B cell (primary cell): ENCODE measurements at regions not wholly inside any gene's neighbourhood (a gene's known extent, or its start where the extent isn't known, plus 50 kb on each side); places are given as distances from the start of the nearest gene placed in this dataset.

ENCODE experiments used
- ATAC-seq: fragments of 200-7000 bp; cut with Tn5 transposase; one replicate; pipeline ENCODE4 v1.10.0; 2021; ENCODE audit warnings: low read depth, mild to moderate bottlenecking, moderate number of reproducible peaks, moderate library complexity
- CTCF ChIA-PET: fragments of 350-600 bp; sonication (Branson Sonifier 250); formaldehyde crosslinking; loops from one replicate; lab custom pipeline; 2021; ENCODE audit warnings: antibody characterized with exemption, inconsistent platforms; lab: Charles Lee
- POLR2A ChIA-PET: fragments of 350-600 bp; sonication (Branson Sonifier 250); formaldehyde crosslinking; loops from one replicate; lab custom pipeline; 2021; ENCODE audit warnings: antibody characterized with exemption; lab: Charles Lee
- DNase-seq: peaks from one replicate; pipeline ENCODE4 v3.0.0; 2013
- H2AFZ ChIP-seq: 2 replicates; pipeline ENCODE4 v1.6.1; 2012; ENCODE audit warnings: mild to moderate bottlenecking, low read depth, low read length; ENCODE audit not compliant: insufficient read depth, poor library complexity, severe bottlenecking
- H3K27ac ChIP-seq, 2 donors: 1 replicate in 1 of 2; 2 replicates in 1 of 2; pipeline ENCODE4 v1.5.1; 2012 to 2013; ENCODE audit warnings: low read length in 2 of 2, mild to moderate bottlenecking in 2 of 2, moderate library complexity in 1 of 2
- H3K27me3 ChIP-seq, 4 experiments: fragments of 200-600 bp in 1 of 4; sonication (generic) in 1 of 4; replicated peaks in 1 of 4; 1 replicate in 2 of 4; 2 replicates in 2 of 4; pipeline versions ENCODE4 v1.6.1 to v1.7.0; 2013 to 2016; ENCODE audit warnings: low read length in 3 of 4, mild to moderate bottlenecking in 2 of 4, mixed read lengths in 1 of 4, moderate library complexity in 1 of 4; ENCODE audit not compliant: insufficient read depth in 4 of 4, control insufficient read depth in 3 of 4; ENCODE audit errors: control extremely low read depth in 1 of 4
- H3K36me3 ChIP-seq, 2 experiments: replicated peaks in 1 of 2; 1 replicate in 1 of 2; 2 replicates in 1 of 2; pipeline versions ENCODE4 v1.6.1 to v1.7.1; 2013; ENCODE audit warnings: low read length in 1 of 2; ENCODE audit not compliant: insufficient read depth in 2 of 2, control insufficient read depth in 1 of 2; ENCODE audit errors: control extremely low read depth in 1 of 2, extremely low read depth in 1 of 2
- H3K4me1 ChIP-seq, 2 donors: fragments of 200-600 bp in 1 of 2; sonication (generic) in 1 of 2; 1 replicate in 1 of 2; 2 replicates in 1 of 2; pipeline versions ENCODE4 v1.5.1 to v1.6.1; 2013 to 2017; ENCODE audit warnings: low read length in 2 of 2; ENCODE audit not compliant: control insufficient read depth in 2 of 2, insufficient read depth in 2 of 2
- H3K4me2 ChIP-seq: replicated peaks from 2 replicates; pipeline ENCODE3; 2012; ENCODE audit warnings: mild to moderate bottlenecking, low read depth, low read length; ENCODE audit not compliant: poor library complexity, severe bottlenecking
- H3K4me3 ChIP-seq, 5 experiments: fragments of 200-600 bp in 1 of 5; sonication (generic) in 1 of 5; 1 replicate in 3 of 5; 2 replicates in 2 of 5; pipeline versions ENCODE4 v1.5.1 to v1.7.0; 2011 to 2016; ENCODE audit warnings: low read length in 4 of 5, mild to moderate bottlenecking in 4 of 5, low read depth in 2 of 5, control low read depth in 1 of 5, moderate library complexity in 1 of 5; ENCODE audit not compliant: insufficient read depth in 1 of 5; ENCODE audit errors: control extremely low read depth in 1 of 5, extremely low read depth in 1 of 5
- H3K79me2 ChIP-seq: fragments of 200-600 bp; sonication (generic); one replicate; pipeline ENCODE4 v1.6.0; 2016; ENCODE audit warnings: low read length; ENCODE audit not compliant: control insufficient read depth, insufficient read depth
- H3K9ac ChIP-seq: fragments of 200-600 bp; sonication (generic); 2 replicates; pipeline ENCODE4 v1.6.1; 2017; ENCODE audit warnings: mild to moderate bottlenecking, low read length, moderate library complexity
- H3K9me3 ChIP-seq, 3 donors: one replicate each; pipeline versions ENCODE4 v1.6.1 to v1.7.1; 2013; ENCODE audit warnings: low read length in 2 of 3; ENCODE audit not compliant: control insufficient read depth in 2 of 3, insufficient read depth in 1 of 3; ENCODE audit errors: control extremely low read depth in 1 of 3
- H4K20me1 ChIP-seq: 2 replicates; pipeline ENCODE4 v1.6.0; 2012; ENCODE audit warnings: mild to moderate bottlenecking, low read length; ENCODE audit not compliant: insufficient read depth, control insufficient read depth, poor library complexity, severe bottlenecking
- H3K27ac Mint-ChIP-seq: one replicate; pipeline ENCODE4 v1.8.0; 2021; ENCODE audit warnings: mixed read lengths
- H3K27me3 Mint-ChIP-seq: one replicate; pipeline ENCODE4 v1.8.0; 2021; ENCODE audit warnings: mixed read lengths
- H3K4me1 Mint-ChIP-seq: one replicate; pipeline ENCODE4 v1.8.0; 2021; ENCODE audit warnings: mixed read lengths
- H3K4me3 Mint-ChIP-seq: one replicate; pipeline ENCODE4 v1.8.0; 2021; ENCODE audit warnings: mixed read lengths
- H3K9me3 Mint-ChIP-seq: one replicate; pipeline ENCODE4 v1.8.0; 2022; ENCODE audit warnings: mixed read lengths; ENCODE audit not compliant: insufficient read depth
- CTCF ChIP-seq: fragments of 200-600 bp; IDR thresholded peaks from one replicate; pipeline ENCODE4 v1.8.0; 2022; ENCODE audit warnings: antibody characterized with exemption, mild to moderate bottlenecking
- EZH2 ChIP-seq: IDR thresholded peaks from 2 replicates; pipeline ENCODE4 v1.6.1; 2012; ENCODE audit warnings: borderline replicate concordance, low read depth, mild to moderate bottlenecking, moderate library complexity, low read length; ENCODE audit not compliant: insufficient read depth, poor library complexity, severe bottlenecking
- WGBS: methylation state at CpG from one replicate; pipeline ENCODE4 v1.1.5; 2013; ENCODE audit warnings: missing lambda C conversion rate; ENCODE audit not compliant: insufficient coverage; 5-methylcytosine and 5-hydroxymethylcytosine counted together
- intact Hi-C: fragments of 100-400 bp; cut with micrococcal nuclease; formaldehyde crosslinking; loops from one replicate; pipeline ENCODE4 v1.10.0; 2022

- DNase-seq (no peak), ATAC-seq (no peak)
- Histone ChIP-seq H3K36me3 (no peaks in the 10 kb centered on the region), H3K4me1 (no peaks in the 10 kb centered on the region), H3K27ac (no peak overlapping the region), H3K9ac (no peak overlapping the region), H3K9me3 (no peaks in the 10 kb centered on the region), H2AFZ (no peak overlapping the region), H3K4me3 (no peak overlapping the region), H3K79me2 (no peaks in the 10 kb centered on the region), H4K20me1 (no peaks in the 10 kb centered on the region), H3K4me2 (no peak overlapping the region), H3K27me3 (no peaks in the 10 kb centered on the region)
- Mint-ChIP-seq H3K27me3 (no peaks in the 10 kb centered on the region), H3K27ac (no peak overlapping the region), H3K9me3 (peaks cover 3% of the 10 kb centered on the region), H3K4me1 (no peaks in the 10 kb centered on the region), H3K4me3 (no peak overlapping the region)
- TF ChIP-seq CTCF (no peak), EZH2 (no peak)
- CTCF ChIA-PET = no interaction called here
- 100% methylated on average over 2 of the region's 2 CpGs for WGBS
- intact Hi-C loops = no loop called here
- POLR2A ChIA-PET = no interaction called here
These were observed 976.9 kb downstream of the BRINP3 start for GRCh38 chr1:189500778-189501177.

- no peaks in the 10 kb centered on the region for H3K27me3 Mint-ChIP-seq
- Histone ChIP-seq H3K4me1 (no peaks in the 10 kb centered on the region), H4K20me1 (no peaks in the 10 kb centered on the region), H3K9me3 (peaks cover 0 to 11% (median 0%) of the 10 kb centered on the region in 3 donors), H3K27ac (no peak overlapping the region), H3K79me2 (no peaks in the 10 kb centered on the region), H3K4me3 (no peak overlapping the region), H3K27me3 (no peaks in the 10 kb centered on the region), H2AFZ (no peak overlapping the region), H3K9ac (no peak overlapping the region), H3K4me2 (no peak overlapping the region), H3K36me3 (no peaks in the 10 kb centered on the region)
- ATAC-seq (no peak), DNase-seq (no peak)
- H3K4me3 Mint-ChIP-seq = no peak overlapping the region
- peaks cover 3% of the 10 kb centered on the region for H3K9me3 Mint-ChIP-seq
- CTCF ChIA-PET = no interaction called here
- no peaks in the 10 kb centered on the region for H3K4me1 Mint-ChIP-seq
- intact Hi-C loops = no loop called here
- H3K27ac Mint-ChIP-seq = no peak overlapping the region
- POLR2A ChIA-PET = no interaction called here
- TF ChIP-seq EZH2 (no peak), CTCF (no peak)
These were observed 966.8 kb downstream of the BRINP3 start for GRCh38 chr1:189510827-189511226.
